ENCODE measurements at regions not wholly inside any gene's neighbourhood (a gene's known extent, or its start where the extent isn't known, plus 50 kb on each side); places are given as distances from the start of the nearest gene placed in this dataset.

- DNase-seq = no peak
Measured at GRCh38 chr5:156232251-156232869, 94.6 kb upstream of the SGCD start.

- no peak for DNase-seq
Measured at GRCh38 chr5:156237361-156237760, 89.6 kb upstream of the SGCD start.

- no peak for DNase-seq
Measured at GRCh38 chr5:156239800-156240199, 87.2 kb upstream of the SGCD start.

GRCh38 chr5:156240414-156240813 lies 86.5 kb upstream of the SGCD start:
- no peak for DNase-seq

- DNase-seq = no peak
Measured at GRCh38 chr5:156241266-156241665, 85.7 kb upstream of the SGCD start.

GRCh38 chr5:156245895-156246294 lies 81.1 kb upstream of the SGCD start:
- no peak for DNase-seq

- no peak for DNase-seq
Measured at GRCh38 chr5:156251076-156251475, 75.9 kb upstream of the SGCD start.

GRCh38 chr5:156253130-156253529 lies 73.8 kb upstream of the SGCD start:
- no peak for DNase-seq

GRCh38 chr5:156254196-156254595 lies 72.8 kb upstream of the SGCD start:
- DNase-seq = no peak

GRCh38 chr5:156256642-156257041 lies 70.3 kb upstream of the SGCD start:
- no peak for DNase-seq

- DNase-seq = no peak
Measured at GRCh38 chr5:156258934-156259333, 68.0 kb upstream of the SGCD start.

- no peak for DNase-seq
Measured at GRCh38 chr5:156259618-156260017, 67.3 kb upstream of the SGCD start.

GRCh38 chr5:156261275-156261939 lies 65.6 kb upstream of the SGCD start:
- DNase-seq = no peak

GRCh38 chr5:156271569-156271968 lies 55.4 kb upstream of the SGCD start:
- no peak for DNase-seq

GRCh38 chr5:156272139-156272538 lies 54.8 kb upstream of the SGCD start:
- DNase-seq = no peak

GRCh38 chr5:156273325-156273724 lies 53.6 kb upstream of the SGCD start:
- no peak for DNase-seq

- DNase-seq = no peak
Measured at GRCh38 chr5:156274453-156274852, 52.5 kb upstream of the SGCD start.
